Hepatocyte (in vitro differentiated cells): ENCODE measurements at regions not wholly inside any gene's neighbourhood (a gene's known extent, or its start where the extent isn't known, plus 50 kb on each side); places are given as distances from the start of the nearest gene placed in this dataset.

Experiments used
- CTCF ChIP-seq: fragments of 200-600 bp; sonication (generic); IDR thresholded peaks from 2 replicates; pipeline ENCODE4 v1.5.1; 2016; ENCODE audit warnings: antibody characterized with exemption, mild to moderate bottlenecking; ENCODE audit not compliant: poor library complexity
- EZH2 ChIP-seq: fragments of 200-600 bp; sonication (generic); IDR thresholded peaks from 2 replicates; pipeline ENCODE4 v1.6.1; 2016; ENCODE audit warnings: antibody characterized with exemption, mild to moderate bottlenecking, borderline replicate concordance
- EZH2phosphoT487 ChIP-seq: fragments of 200-600 bp; sonication (generic); IDR thresholded peaks from one replicate; pipeline ENCODE4 v1.6.1; 2018; ENCODE audit warnings: antibody characterized with exemption, mild to moderate bottlenecking, low read depth, moderate library complexity; ENCODE audit not compliant: unreplicated experiment, severe bottlenecking

- TF ChIP-seq CTCF (no peak), EZH2phosphoT487 (no peak), EZH2 (no peak)
Measured at GRCh38 chr18:22515250-22515649, 97.5 kb upstream of the CTAGE1 start.
